Left colon (tissue), 2 donors: ENCODE measurements at regions not wholly inside any gene's neighbourhood (a gene's known extent, or its start where the extent isn't known, plus 50 kb on each side); places are given as distances from the start of the nearest gene placed in this dataset.

Source experiments
- ATAC-seq: fragments of 200-7000 bp; cut with Tn5 transposase; one replicate; pipeline ENCODE4 v1.9.1; 2020; ENCODE audit warnings: mild to moderate bottlenecking, moderate library complexity
- DNase-seq, 2 donors: peaks; one replicate each; pipeline ENCODE4 v3.0.0-alpha.2; 2020
- intact Hi-C, 2 donors: fragments of 100-400 bp; cut with DNase I in 1 of 2; cut with micrococcal nuclease in 1 of 2; formaldehyde crosslinking; loops; one replicate each; pipeline versions ENCODE4 v1.11.2 to v1.14.0; 2022; cut with DNase I, micrococcal nuclease
- donor health status: DM: no; HTN: no; CAD: no.
- donor health status: DM: yes; HTN: yes; CAD: no.

DNA sequence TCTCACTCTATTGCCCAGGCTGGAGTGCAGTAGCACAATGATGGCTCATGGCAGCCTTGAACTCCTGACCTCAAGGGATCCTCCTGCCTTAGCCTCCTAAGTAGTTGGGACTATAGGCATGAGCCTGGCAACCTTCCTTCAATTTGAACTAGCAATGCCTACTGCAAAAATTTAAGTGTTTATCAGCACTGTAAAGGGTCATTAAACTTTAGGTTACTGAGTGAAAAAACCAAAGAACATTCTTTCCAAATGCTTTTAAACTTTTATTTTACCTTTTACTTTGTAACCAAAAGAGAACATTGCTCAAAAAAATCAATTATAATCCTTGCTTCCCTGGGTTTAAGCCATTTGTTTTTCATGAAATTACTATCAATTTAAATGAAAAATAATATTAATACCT, 101.0 kb upstream of the NHSL1 start:
- intact Hi-C loops: no loop called here
- no peak for DNase-seq
- no peak for ATAC-seq

DNA sequence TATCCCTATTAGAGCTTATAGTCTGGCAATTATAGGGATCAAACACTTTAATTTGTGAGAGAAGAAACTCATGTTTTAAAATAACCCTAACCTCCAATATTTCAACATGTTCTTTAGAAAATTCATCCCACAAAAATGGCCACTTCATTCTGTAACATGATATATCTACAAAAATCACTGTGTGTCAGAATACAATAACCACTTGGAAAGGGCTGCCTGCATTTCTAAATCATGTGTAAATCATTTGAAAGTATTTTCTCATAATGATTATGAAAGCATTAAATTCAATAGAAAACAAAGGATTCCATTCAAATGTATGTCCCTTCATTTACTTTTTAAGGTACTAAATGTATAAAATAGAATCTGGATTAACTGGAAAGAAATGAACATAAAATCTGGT, 101.4 kb upstream of the NHSL1 start:
- intact Hi-C loops: no loop called here
- DNase-seq (no peak), ATAC-seq (no peak)

GRCh38 chr6:138601128-138601527, 101.8 kb upstream of the NHSL1 start:
- DNase-seq: no peak
- ATAC-seq: no peak
- intact Hi-C loops: no loop called here

GRCh38 chr6:138605958-138606357, 106.7 kb upstream of the NHSL1 start:
- intact Hi-C loops: no loop called here
- DNase-seq (no peak), ATAC-seq (no peak)

- DNase-seq: no peak
- no peak for ATAC-seq
- intact Hi-C loops: no loop called here
Observed at GRCh38 chr6:138607478-138608433, 108.5 kb upstream of the NHSL1 start.

GRCh38 chr6:138608896-138609295, 109.6 kb upstream of the NHSL1 start:
- ATAC-seq (no peak), DNase-seq (no peak)
- intact Hi-C loops: no loop called here

DNA sequence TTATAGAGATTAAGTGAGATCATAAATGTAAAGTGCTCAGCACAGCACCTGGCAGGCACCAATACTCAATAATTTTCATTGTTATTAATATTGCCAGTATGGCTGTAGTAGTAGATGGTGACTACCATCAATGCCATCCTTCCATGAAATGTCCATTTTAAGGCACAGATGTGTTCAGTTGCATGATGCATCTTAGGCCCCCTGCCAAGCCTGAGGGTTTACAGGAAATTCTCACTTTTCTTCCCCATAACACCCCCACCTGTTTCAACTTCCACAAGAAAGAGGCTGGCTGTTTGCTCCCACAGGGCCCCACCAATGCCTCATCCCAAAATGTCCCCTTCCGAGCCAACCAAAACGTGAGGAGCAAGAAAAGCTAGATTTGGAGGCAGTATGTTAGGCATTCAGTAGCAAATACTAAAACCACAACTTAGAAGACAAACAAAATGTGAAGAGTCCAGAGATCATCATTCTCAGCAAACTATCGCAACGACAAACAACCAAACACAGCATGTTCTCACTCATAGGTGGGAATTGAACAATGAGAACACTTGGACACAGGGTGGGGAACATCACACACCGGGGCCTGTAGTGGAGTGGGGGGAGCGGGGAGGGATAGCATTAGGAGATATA, 110.6 kb upstream of the NHSL1 start:
- DNase-seq (no peak), ATAC-seq (no peak)
- intact Hi-C loops: no loop called here

- intact Hi-C loops: no loop called here
- DNase-seq: no peak
- no peak for ATAC-seq
Observed at GRCh38 chr6:138610816-138611215, 111.5 kb upstream of the NHSL1 start.

DNA sequence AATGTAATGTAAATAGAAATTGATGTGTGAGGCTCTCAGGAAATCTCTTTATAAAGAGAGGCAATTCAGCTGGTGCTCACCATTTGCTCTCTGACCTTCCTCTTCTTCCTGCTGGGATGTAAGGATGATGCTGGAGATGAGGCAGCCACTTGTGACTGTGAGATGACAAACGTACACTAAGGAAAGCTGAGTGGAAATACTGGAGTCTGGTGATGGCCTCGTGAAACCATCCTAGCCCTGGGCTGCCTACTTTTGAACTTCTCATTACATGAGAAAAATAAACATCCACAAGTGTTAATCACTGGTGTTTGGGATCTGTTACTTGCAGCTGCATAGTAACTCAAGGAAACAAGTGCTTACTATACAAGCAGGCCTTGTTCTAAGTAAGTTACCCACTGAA, 114.9 kb upstream of the NHSL1 start:
- ATAC-seq: no peak
- intact Hi-C loops: no loop called here
- no peak for DNase-seq

GRCh38 chr6:138618168-138618567, 118.9 kb upstream of the NHSL1 start:
- ATAC-seq (no peak), DNase-seq (no peak)
- intact Hi-C loops: no loop called here

- no peak for ATAC-seq
- no peak for DNase-seq
- intact Hi-C loops: no loop called here
Observed at GRCh38 chr6:138620630-138621029, 121.3 kb upstream of the NHSL1 start.

DNA sequence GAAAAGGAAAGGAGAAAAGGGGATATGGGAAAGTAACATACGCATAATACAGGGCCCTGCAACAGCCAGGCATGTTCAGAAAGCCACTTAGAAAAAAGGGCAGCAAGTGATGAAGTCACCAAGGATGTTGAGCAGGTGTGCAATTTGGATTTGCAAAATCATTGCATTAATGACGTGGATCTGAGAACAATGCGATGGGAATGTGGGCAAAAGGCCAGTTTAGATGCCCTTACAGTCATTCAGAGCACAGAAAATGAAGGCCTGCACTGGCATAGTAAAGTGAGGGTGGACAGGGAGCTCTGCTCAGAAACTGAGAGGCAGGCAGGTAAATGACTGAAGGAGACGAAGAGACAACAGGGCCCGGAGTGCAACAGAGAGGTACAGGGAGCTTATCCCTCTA, 123.7 kb upstream of the NHSL1 start:
- no peak for ATAC-seq
- intact Hi-C loops: no loop called here

GRCh38 chr6:138631566-138631965, 132.3 kb upstream of the NHSL1 start:
- intact Hi-C loops: no loop called here
- DNase-seq: no peak
- no peak for ATAC-seq

More for the DNA sequence above, 123.7 kb upstream of the NHSL1 start:
- DNase-seq: no peak

DNA sequence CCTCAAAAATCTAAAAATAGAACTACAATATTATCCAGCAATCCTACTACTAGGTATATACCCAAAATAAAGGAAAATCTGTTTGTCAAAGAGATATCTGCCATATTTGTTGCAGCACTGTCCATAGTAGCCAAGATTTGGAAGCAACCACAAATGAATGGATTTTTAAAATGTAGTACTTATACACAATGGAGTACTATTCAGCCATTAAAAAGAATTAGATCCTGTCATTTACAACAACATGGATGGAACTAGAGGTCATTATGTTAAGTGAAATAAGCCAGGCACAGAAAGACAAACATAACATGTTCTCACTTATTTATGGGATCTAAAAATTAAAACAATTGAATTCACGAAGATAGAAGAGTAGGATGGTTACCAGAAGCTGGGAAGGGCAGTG, 135.7 kb upstream of the CCDC28A start:
- no peak for ATAC-seq

GRCh38 chr6:138638604-138639003, 135.0 kb upstream of the CCDC28A start:
- DNase-seq: no peak
- intact Hi-C loops: no loop called here
- no peak for ATAC-seq

More for the DNA sequence above, 135.7 kb upstream of the CCDC28A start:
- intact Hi-C loops: no loop called here
- no peak for DNase-seq

GRCh38 chr6:138640028-138640427, 133.5 kb upstream of the CCDC28A start:
- intact Hi-C loops: no loop called here
- ATAC-seq (no peak), DNase-seq (no peak)

- intact Hi-C loops: no loop called here
- DNase-seq: no peak
- peak; percentile 69 for ATAC-seq
Observed at GRCh38 chr6:138643210-138643609, 130.4 kb upstream of the CCDC28A start.

DNA sequence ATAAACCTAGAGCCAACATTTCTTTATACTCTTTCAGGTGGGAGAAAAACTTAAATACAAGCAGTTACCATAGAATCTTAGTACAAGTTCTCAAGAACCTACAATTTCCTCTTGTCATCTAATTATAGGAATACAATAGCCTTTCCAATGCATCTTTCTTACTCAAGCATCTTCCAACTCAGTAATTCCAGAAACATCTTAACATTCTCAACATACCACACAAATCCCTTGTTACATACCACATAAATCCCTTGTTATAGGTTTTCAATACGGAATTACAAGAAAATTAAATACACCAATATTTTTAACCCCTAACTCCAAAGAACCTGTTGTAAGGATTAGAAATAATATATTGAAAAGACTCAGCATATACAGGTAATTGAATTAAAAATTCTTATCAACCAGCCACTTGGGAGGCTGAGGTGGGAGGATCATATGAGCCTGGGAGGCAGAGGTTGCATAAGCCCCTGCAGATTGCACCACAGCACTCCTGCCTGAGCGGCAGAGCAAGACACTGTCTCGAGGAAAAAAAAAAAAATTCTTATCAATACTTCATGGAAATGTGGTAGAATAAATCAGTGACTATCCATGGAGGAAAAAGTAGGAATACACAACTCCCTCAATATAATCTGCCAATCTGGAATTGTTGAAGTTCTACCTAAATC, 127.5 kb upstream of the CCDC28A start:
- ATAC-seq: no peak
- no peak for DNase-seq

DNA sequence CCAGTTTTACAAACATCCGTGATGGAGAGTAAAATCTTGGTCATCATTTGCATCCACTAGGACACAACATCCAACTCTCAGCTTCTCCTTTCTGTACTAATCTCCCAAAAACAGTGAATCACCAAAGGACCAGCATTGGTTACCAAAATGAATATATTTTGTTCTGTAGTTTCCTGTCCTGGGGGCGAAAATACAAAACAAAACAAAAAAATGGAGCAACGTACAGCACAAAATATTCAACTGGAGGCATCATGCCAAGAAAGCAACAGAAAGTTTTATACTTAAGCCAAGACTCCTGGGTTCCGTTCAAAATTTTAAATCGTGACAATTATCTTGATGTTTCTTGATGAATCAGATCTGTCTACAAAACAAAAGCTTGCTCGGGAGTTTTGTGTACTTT, 126.6 kb upstream of the CCDC28A start:
- ATAC-seq: no peak
- DNase-seq: no peak

More for the DNA sequence above, 127.5 kb upstream of the CCDC28A start:
- intact Hi-C loops: no loop called here

GRCh38 chr6:138648127-138648526, 125.4 kb upstream of the CCDC28A start:
- DNase-seq (no peak), ATAC-seq (no peak)
- intact Hi-C loops: no loop called here

More for the DNA sequence above, 126.6 kb upstream of the CCDC28A start:
- intact Hi-C loops: no loop called here
